ENCODE measurements at regions not wholly inside any gene's neighbourhood (a gene's known extent, or its start where the extent isn't known, plus 50 kb on each side); places are given as distances from the start of the nearest gene placed in this dataset.

DNA sequence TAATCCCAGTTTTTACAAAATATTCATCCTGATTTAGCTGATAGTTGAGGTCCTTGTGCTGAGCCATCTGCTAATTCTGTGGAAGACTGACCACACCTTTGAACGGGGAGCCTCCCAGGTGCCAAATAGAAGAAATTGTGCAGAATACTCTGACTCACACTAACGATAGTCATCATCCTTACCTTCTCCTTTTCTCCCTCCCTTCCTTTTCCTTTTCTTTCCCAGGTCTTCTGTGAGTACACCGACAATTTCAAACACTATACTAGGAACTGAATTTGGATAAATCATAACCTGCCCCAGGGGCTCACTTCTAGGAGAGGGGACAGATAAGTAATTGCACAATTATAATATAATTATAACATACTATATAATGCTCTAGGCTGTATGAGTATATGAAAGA is 73.1 kb upstream of the CTSC start:
- TF ChIP-seq ZFP30 (CRISPR knock-in tag; IDR thresholded peaks at IDR 0.05) (no peak), GLIS3 (CRISPR knock-in tag; IDR thresholded peaks at IDR 0.05) (no peak), ARNTL (CRISPR knock-in tag; IDR thresholded peaks at IDR 0.05; ENCODE audit: borderline replicate concordance, low read depth) (no peak), ZNF8 (CRISPR knock-in tag; IDR thresholded peaks at IDR 0.05) (no peak), ESRRG (CRISPR knock-in tag; IDR thresholded peaks at IDR 0.05) (no peak)
- TF ChIP-seq, protein P1, sequence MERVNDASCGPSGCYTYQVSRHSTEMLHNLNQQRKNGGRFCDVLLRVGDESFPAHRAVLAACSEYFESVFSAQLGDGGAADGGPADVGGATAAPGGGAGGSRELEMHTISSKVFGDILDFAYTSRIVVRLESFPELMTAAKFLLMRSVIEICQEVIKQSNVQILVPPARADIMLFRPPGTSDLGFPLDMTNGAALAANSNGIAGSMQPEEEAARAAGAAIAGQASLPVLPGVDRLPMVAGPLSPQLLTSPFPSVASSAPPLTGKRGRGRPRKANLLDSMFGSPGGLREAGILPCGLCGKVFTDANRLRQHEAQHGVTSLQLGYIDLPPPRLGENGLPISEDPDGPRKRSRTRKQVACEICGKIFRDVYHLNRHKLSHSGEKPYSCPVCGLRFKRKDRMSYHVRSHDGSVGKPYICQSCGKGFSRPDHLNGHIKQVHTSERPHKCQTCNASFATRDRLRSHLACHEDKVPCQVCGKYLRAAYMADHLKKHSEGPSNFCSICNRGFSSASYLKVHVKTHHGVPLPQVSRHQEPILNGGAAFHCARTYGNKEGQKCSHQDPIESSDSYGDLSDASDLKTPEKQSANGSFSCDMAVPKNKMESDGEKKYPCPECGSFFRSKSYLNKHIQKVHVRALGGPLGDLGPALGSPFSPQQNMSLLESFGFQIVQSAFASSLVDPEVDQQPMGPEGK (CRISPR knock-in tag; IDR thresholded peaks at IDR 0.05; ENCODE audit: borderline replicate concordance): no peak

Data from SK-N-SH treated with all-trans-retinoic acid at 6 μM for 48 hours (cell line).